Thymus (tissue), 11 donors: ENCODE measurements at regions not wholly inside any gene's neighbourhood (a gene's known extent, or its start where the extent isn't known, plus 50 kb on each side); places are given as distances from the start of the nearest gene placed in this dataset.

ENCODE experiments used
- DNase-seq, 9 donors: peaks; one replicate each; pipeline ENCODE4 v3.0.0-alpha.2; 2013; ENCODE audit warnings: low spot score in 9 of 9, low read depth in 6 of 9, missing footprints in 1 of 9
- H3K27ac ChIP-seq, 2 donors: one replicate each; pipeline ENCODE4 v1.5.1; 2013; ENCODE audit warnings: control low read depth in 1 of 2, low read depth in 1 of 2, low read length in 1 of 2, mild to moderate bottlenecking in 1 of 2, moderate library complexity in 1 of 2
- H3K27me3 ChIP-seq, 2 donors: one replicate each; pipeline ENCODE4 v1.5.1; 2013; ENCODE audit warnings: low read length in 1 of 2; ENCODE audit not compliant: control insufficient read depth in 2 of 2, insufficient read depth in 1 of 2
- H3K36me3 ChIP-seq, 2 donors: one replicate each; pipeline ENCODE4 v1.5.1; 2013; ENCODE audit warnings: low read length in 1 of 2, mild to moderate bottlenecking in 1 of 2, moderate library complexity in 1 of 2; ENCODE audit not compliant: control insufficient read depth in 2 of 2, insufficient read depth in 2 of 2
- H3K4me1 ChIP-seq, 2 donors: one replicate each; pipeline ENCODE4 v1.5.1; 2013; ENCODE audit warnings: low read length in 2 of 2; ENCODE audit not compliant: control insufficient read depth in 2 of 2, insufficient read depth in 2 of 2
- H3K4me3 ChIP-seq, 2 donors: one replicate each; pipeline ENCODE4 v1.5.1; 2013; ENCODE audit warnings: low read length in 2 of 2, control low read depth in 1 of 2, mild to moderate bottlenecking in 1 of 2
- H3K9me3 ChIP-seq, 2 donors: one replicate each; pipeline ENCODE4 v1.5.1; 2013; ENCODE audit warnings: low read length in 1 of 2, mild to moderate bottlenecking in 1 of 2; ENCODE audit not compliant: control insufficient read depth in 2 of 2, insufficient read depth in 1 of 2
- WGBS: extraction: QIAGEN DNeasy Blood & Tissue Kit; methylation state at CpG from one replicate; pipeline ENCODE4 v1.1.7; 2013; 5-methylcytosine and 5-hydroxymethylcytosine counted together
- donor health status: healthy.

- no peaks in the 10 kb centered on the region for H3K9me3 ChIP-seq
- DNase-seq: no peak
- no peaks in the 10 kb centered on the region for H3K36me3 ChIP-seq
- H3K4me1 ChIP-seq: no peaks in the 10 kb centered on the region
- peaks cover 3 to 4% of the 10 kb centered on the region in 2 donors for H3K27me3 ChIP-seq
- H3K4me3 ChIP-seq: no peak overlapping the region
- WGBS: 97% methylated on average over 5 of the region's 5 CpGs
- no peak overlapping the region for H3K27ac ChIP-seq
Observed at GRCh38 chr1:200252531-200252930, 157.3 kb downstream of the ZNF281 start.

- WGBS: 74% methylated on average over 5 of the region's 5 CpGs
- no peaks in the 10 kb centered on the region for H3K4me1 ChIP-seq
Observed at GRCh38 chr1:200250469-200250868, 159.4 kb downstream of the ZNF281 start.

GRCh38 chr1:200248541-200248940, 161.3 kb downstream of the ZNF281 start:
- no peak overlapping the region for H3K4me3 ChIP-seq

More at GRCh38 chr1:200250469-200250868, 159.4 kb downstream of the ZNF281 start:
- Histone ChIP-seq H3K27ac (no peak overlapping the region), H3K36me3 (no peaks in the 10 kb centered on the region), H3K27me3 (peaks cover 3 to 6% of the 10 kb centered on the region in 2 donors), H3K4me3 (no peak overlapping the region), H3K9me3 (no peaks in the 10 kb centered on the region)
- DNase-seq: no peak

GRCh38 chr1:200247518-200247917, 162.3 kb downstream of the ZNF281 start:
- WGBS: 56% methylated on average over 14 of the region's 14 CpGs
- no peak for DNase-seq

More at GRCh38 chr1:200248541-200248940, 161.3 kb downstream of the ZNF281 start:
- no peaks in the 10 kb centered on the region for H3K36me3 ChIP-seq
- H3K4me1 ChIP-seq: no peaks in the 10 kb centered on the region
- DNase-seq: no peak
- WGBS: 97% methylated on average over 8 of the region's 8 CpGs
- H3K27ac ChIP-seq: no peak overlapping the region
- no peaks in the 10 kb centered on the region for H3K9me3 ChIP-seq
- peaks cover 3 to 6% of the 10 kb centered on the region in 2 donors for H3K27me3 ChIP-seq

GRCh38 chr1:200245473-200245872, 164.4 kb downstream of the ZNF281 start:
- no peak overlapping the region for H3K4me3 ChIP-seq

More at GRCh38 chr1:200247518-200247917, 162.3 kb downstream of the ZNF281 start:
- no peak overlapping the region for H3K4me3 ChIP-seq
- H3K4me1 ChIP-seq: no peaks in the 10 kb centered on the region
- H3K36me3 ChIP-seq: no peaks in the 10 kb centered on the region
- H3K27me3 ChIP-seq: peaks cover 3 to 6% of the 10 kb centered on the region in 2 donors
- H3K27ac ChIP-seq: no peak overlapping the region
- no peaks in the 10 kb centered on the region for H3K9me3 ChIP-seq

GRCh38 chr1:200243042-200243437, 166.8 kb downstream of the ZNF281 start:
- WGBS: 93% methylated on average over 11 of the region's 11 CpGs
- H3K4me3 ChIP-seq: no peak overlapping the region
- no peak for DNase-seq
- no peaks in the 10 kb centered on the region for H3K9me3 ChIP-seq
- H3K27me3 ChIP-seq: peaks cover 0 to 6% of the 10 kb centered on the region in 2 donors
- H3K4me1 ChIP-seq: no peaks in the 10 kb centered on the region
- H3K27ac ChIP-seq: no peak overlapping the region
- H3K36me3 ChIP-seq: no peaks in the 10 kb centered on the region

More at GRCh38 chr1:200245473-200245872, 164.4 kb downstream of the ZNF281 start:
- 94% methylated on average over 7 of the region's 7 CpGs for WGBS
- Histone ChIP-seq H3K27ac (no peak overlapping the region), H3K9me3 (no peaks in the 10 kb centered on the region), H3K27me3 (peaks cover 3 to 6% of the 10 kb centered on the region in 2 donors), H3K36me3 (no peaks in the 10 kb centered on the region), H3K4me1 (no peaks in the 10 kb centered on the region)
- DNase-seq: peak in 1 of 9 donors; percentile 18

- 69% methylated on average over 15 of the region's 15 CpGs for whole genome bisulfite sequencing
- Histone ChIP-seq H3K9me3 (no peaks in the 10 kb centered on the region), H3K4me3 (no peak overlapping the region), H3K36me3 (no peaks in the 10 kb centered on the region), H3K27ac (no peak overlapping the region), H3K4me1 (no peaks in the 10 kb centered on the region), H3K27me3 (peaks cover 0 to 1% of the 10 kb centered on the region in 2 donors)
- no peak for DNase-seq
Observed at GRCh38 chr1:200242110-200243041, 167.5 kb downstream of the ZNF281 start.

GRCh38 chr1:200240656-200241055, 169.2 kb downstream of the ZNF281 start:
- H3K27ac ChIP-seq: no peak overlapping the region
- DNase-seq: peak in 2 of 9 donors; percentile 11 to 25
- no peaks in the 10 kb centered on the region for H3K36me3 ChIP-seq
- 50% methylated on average over 9 of the region's 9 CpGs for WGBS
- no peak overlapping the region for H3K4me3 ChIP-seq
- H3K4me1 ChIP-seq: no peaks in the 10 kb centered on the region
- no peaks in the 10 kb centered on the region for H3K27me3 ChIP-seq
- no peaks in the 10 kb centered on the region for H3K9me3 ChIP-seq

- Histone ChIP-seq H3K27me3 (no peaks in the 10 kb centered on the region), H3K9me3 (no peaks in the 10 kb centered on the region), H3K4me3 (no peak overlapping the region), H3K36me3 (no peaks in the 10 kb centered on the region), H3K4me1 (no peaks in the 10 kb centered on the region), H3K27ac (no peak overlapping the region)
- 98% methylated on average over 3 of the region's 3 CpGs for WGBS
- DNase-seq: no peak
Observed at GRCh38 chr1:200238311-200238710, 171.5 kb downstream of the ZNF281 start.
